VCaP (cell line): ENCODE measurements at regions not wholly inside any gene's neighbourhood (a gene's known extent, or its start where the extent isn't known, plus 50 kb on each side); places are given as distances from the start of the nearest gene placed in this dataset.

Experiments
- H3K27ac ChIP-seq: fragments of 450-650 bp; 2 replicates; pipeline ENCODE4 v1.5.1; 2017
- CTCF ChIP-seq: fragments of 450-650 bp; conservative IDR thresholded peaks from 2 replicates; pipeline ENCODE4 v1.5.1; 2017; ENCODE audit warnings: mild to moderate bottlenecking, moderate library complexity

GRCh38 chr14:94933486-94933885 is 163.6 kb upstream of the GSC start:
- no peak for TF ChIP-seq CTCF
- peak overlapping the region; percentile 86 for H3K27ac ChIP-seq

- no peak for TF ChIP-seq CTCF
- H3K27ac ChIP-seq = peak overlapping the region; percentile 86
Measured at GRCh38 chr14:94932589-94932988, 162.7 kb upstream of the GSC start.

GRCh38 chr14:94930690-94931089 is 160.8 kb upstream of the GSC start:
- no peak for TF ChIP-seq CTCF

GRCh38 chr14:94929354-94929753 is 159.4 kb upstream of the GSC start:
- H3K27ac ChIP-seq = no peak overlapping the region
- TF ChIP-seq CTCF = no peak

More at GRCh38 chr14:94930690-94931089, 160.8 kb upstream of the GSC start:
- no peak overlapping the region for H3K27ac ChIP-seq

GRCh38 chr14:94926176-94926575 is 156.3 kb upstream of the GSC start:
- no peak overlapping the region for H3K27ac ChIP-seq

GRCh38 chr14:94925416-94926173 is 155.7 kb upstream of the GSC start:
- no peak overlapping the region for H3K27ac ChIP-seq
- no peak for TF ChIP-seq CTCF

More at GRCh38 chr14:94926176-94926575, 156.3 kb upstream of the GSC start:
- TF ChIP-seq CTCF = no peak

GRCh38 chr14:94924189-94924588 is 154.3 kb upstream of the GSC start:
- no peak overlapping the region for H3K27ac ChIP-seq
- TF ChIP-seq CTCF = no peak
